ENCODE measurements at regions not wholly inside any gene's neighbourhood (a gene's known extent, or its start where the extent isn't known, plus 50 kb on each side); places are given as distances from the start of the nearest gene placed in this dataset.

DNA sequence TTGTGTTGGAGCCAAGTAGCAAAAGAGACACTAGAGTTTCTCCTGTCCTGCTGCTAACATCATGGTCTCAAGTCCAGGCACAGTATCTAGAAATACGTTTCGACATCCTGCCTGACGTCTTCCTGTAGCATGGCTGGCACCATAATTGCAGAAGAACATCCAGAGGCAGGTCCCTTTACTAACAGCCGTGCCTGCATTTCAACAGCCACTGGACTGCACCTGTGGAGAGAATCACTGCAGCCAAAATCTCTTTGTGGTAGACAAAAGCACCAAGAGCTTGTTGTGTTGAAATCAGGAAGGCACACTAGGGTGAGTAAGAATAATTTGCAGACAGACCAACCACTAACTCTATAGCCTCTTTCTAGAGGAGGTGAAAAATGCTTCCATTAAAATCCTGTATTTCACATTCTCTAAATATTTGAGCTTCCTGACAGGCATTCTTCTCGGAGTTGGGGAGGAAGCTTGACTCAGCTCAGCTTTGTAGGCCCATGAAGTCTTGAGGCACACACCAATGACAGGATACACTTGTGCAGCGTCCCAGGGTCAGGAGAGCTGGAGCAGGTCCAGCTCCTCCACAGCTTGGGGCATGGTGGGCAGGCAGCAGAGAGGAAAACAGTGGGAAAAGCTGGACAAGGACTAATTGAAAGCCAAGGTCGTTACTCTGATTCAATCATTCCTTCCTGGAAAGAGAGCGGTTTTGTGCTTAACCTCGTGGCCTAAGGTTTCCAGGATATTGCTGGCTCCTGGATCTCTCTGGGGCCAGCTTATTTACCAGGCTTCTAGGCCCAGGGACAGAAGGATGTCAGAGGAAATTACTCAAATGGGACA is 244.9 kb downstream of the FAM43A start:
- intact Hi-C loops (cut with micrococcal nuclease) = no loop called here
- H3K27me3 Mint-ChIP-seq (ENCODE audit: low read depth in 2 of 2) = peaks cover 8 to 12% of the 10 kb centered on the region in 2 donors
- no peak for ATAC-seq

DNA sequence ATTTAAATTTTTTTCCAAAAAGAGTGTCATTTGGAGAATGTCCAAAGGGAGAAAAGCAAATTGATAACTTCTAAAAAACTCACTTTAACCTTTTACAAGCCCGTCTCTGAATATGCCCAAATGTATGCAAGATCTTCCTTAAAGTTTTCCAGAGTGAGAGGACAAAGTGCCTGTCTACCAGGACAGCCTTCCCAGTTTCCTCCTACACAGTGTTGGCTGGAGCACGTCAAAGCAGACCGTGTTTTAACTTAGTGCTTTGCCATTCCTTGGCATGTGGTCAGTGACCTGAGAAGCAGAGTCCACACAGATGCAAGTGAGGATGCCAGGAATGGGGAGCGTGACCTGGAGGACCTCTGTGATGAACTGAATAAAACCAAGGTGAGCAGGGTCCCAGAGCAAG is 245.7 kb downstream of the FAM43A start:
- Histone ChIP-seq H3K4me3 (ENCODE audit: low read length) (no peak overlapping the region), H3K27ac (ENCODE audit: low read length) (no peak overlapping the region), H3K4me1 (ENCODE audit: control insufficient read depth, insufficient read depth, low read length) (peaks cover 7% of the 10 kb centered on the region), H3K36me3 (ENCODE audit: control insufficient read depth, insufficient read depth, low read length) (no peaks in the 10 kb centered on the region), H3K9me3 (ENCODE audit: control insufficient read depth, insufficient read depth, low read length) (peaks cover 5% of the 10 kb centered on the region), H3K27me3 (ENCODE audit: control insufficient read depth, insufficient read depth, low read length) (no peaks in the 10 kb centered on the region)
- H3K36me3 Mint-ChIP-seq = no peaks in the 10 kb centered on the region
- 84% methylated on average over 4 of the region's 4 CpGs for WGBS (ENCODE audit: insufficient coverage)
- ATAC-seq (no peak), DNase-seq (no peak)
- intact Hi-C loops (cut with micrococcal nuclease) = no loop called here
- no peaks in the 10 kb centered on the region for H3K4me1 Mint-ChIP-seq
- H3K4me3 Mint-ChIP-seq = no peak overlapping the region
- H3K27ac Mint-ChIP-seq = no peak overlapping the region
- TF ChIP-seq, protein P1, sequence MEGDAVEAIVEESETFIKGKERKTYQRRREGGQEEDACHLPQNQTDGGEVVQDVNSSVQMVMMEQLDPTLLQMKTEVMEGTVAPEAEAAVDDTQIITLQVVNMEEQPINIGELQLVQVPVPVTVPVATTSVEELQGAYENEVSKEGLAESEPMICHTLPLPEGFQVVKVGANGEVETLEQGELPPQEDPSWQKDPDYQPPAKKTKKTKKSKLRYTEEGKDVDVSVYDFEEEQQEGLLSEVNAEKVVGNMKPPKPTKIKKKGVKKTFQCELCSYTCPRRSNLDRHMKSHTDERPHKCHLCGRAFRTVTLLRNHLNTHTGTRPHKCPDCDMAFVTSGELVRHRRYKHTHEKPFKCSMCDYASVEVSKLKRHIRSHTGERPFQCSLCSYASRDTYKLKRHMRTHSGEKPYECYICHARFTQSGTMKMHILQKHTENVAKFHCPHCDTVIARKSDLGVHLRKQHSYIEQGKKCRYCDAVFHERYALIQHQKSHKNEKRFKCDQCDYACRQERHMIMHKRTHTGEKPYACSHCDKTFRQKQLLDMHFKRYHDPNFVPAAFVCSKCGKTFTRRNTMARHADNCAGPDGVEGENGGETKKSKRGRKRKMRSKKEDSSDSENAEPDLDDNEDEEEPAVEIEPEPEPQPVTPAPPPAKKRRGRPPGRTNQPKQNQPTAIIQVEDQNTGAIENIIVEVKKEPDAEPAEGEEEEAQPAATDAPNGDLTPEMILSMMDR (IDR thresholded peaks at IDR 0.05) = no peak
- H3K9me3 Mint-ChIP-seq = no peaks in the 10 kb centered on the region
- H3K27me3 Mint-ChIP-seq (ENCODE audit: low read depth in 2 of 2) = peaks cover 8% of the 10 kb centered on the region in 2 donors

More for the DNA sequence above, 244.9 kb downstream of the FAM43A start:
- Mint-ChIP-seq H3K36me3 (no peaks in the 10 kb centered on the region), H3K4me3 (no peak overlapping the region), H3K9me3 (no peaks in the 10 kb centered on the region), H3K27ac (no peak overlapping the region), H3K4me1 (no peaks in the 10 kb centered on the region)
- peaks cover 7% of the 10 kb centered on the region for H3K4me1 ChIP-seq (ENCODE audit: control insufficient read depth, insufficient read depth, low read length)
- no peaks in the 10 kb centered on the region for H3K27me3 ChIP-seq (ENCODE audit: control insufficient read depth, insufficient read depth, low read length)
- WGBS (ENCODE audit: insufficient coverage) = 79% methylated on average over 9 of the region's 9 CpGs
- TF ChIP-seq, protein P1 (IDR thresholded peaks at IDR 0.05) = no peak
- H3K9me3 ChIP-seq (ENCODE audit: control insufficient read depth, insufficient read depth, low read length) = peaks cover 5% of the 10 kb centered on the region
- no peaks in the 10 kb centered on the region for H3K36me3 ChIP-seq (ENCODE audit: control insufficient read depth, insufficient read depth, low read length)
- H3K4me3 ChIP-seq (ENCODE audit: low read length) = no peak overlapping the region
- H3K27ac ChIP-seq (ENCODE audit: low read length) = no peak overlapping the region
- DNase-seq = no peak

DNA sequence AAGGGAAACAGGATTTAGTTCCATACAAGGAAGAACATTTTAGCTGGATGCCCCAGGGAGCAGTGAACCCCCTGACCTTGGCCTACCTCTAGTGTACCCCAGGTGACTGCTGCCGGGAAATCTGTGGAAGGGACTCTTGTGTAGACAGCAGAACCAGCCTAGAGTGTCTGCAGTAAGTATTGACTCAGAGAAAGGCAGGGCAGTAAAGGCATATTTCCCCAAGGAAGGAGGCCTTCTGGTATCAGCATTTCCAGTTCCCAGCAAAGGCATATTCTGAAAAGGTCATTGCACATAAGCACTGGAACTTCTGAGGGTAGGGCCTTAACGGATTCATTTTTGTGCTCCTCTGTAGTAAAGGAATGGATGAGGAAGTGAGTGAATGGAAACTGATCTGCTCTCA is 246.2 kb downstream of the FAM43A start:
- H3K27ac Mint-ChIP-seq = no peak overlapping the region
- Histone ChIP-seq H3K4me3 (ENCODE audit: low read length) (no peak overlapping the region), H3K4me1 (ENCODE audit: control insufficient read depth, insufficient read depth, low read length) (peaks cover 7% of the 10 kb centered on the region), H3K27ac (ENCODE audit: low read length) (no peak overlapping the region), H3K36me3 (ENCODE audit: control insufficient read depth, insufficient read depth, low read length) (no peaks in the 10 kb centered on the region), H3K9me3 (ENCODE audit: control insufficient read depth, insufficient read depth, low read length) (peaks cover 5% of the 10 kb centered on the region), H3K27me3 (ENCODE audit: control insufficient read depth, insufficient read depth, low read length) (no peaks in the 10 kb centered on the region)
- no peaks in the 10 kb centered on the region for H3K4me1 Mint-ChIP-seq
- DNase-seq = no peak
- H3K9me3 Mint-ChIP-seq = no peaks in the 10 kb centered on the region
- no peak overlapping the region for H3K4me3 Mint-ChIP-seq
- TF ChIP-seq, protein P1 (IDR thresholded peaks at IDR 0.05) = no peak
- H3K36me3 Mint-ChIP-seq = no peaks in the 10 kb centered on the region
- H3K27me3 Mint-ChIP-seq (ENCODE audit: low read depth in 2 of 2) = peaks cover 6 to 8% of the 10 kb centered on the region in 2 donors
- WGBS (ENCODE audit: insufficient coverage) = 92% methylated on average over 2 of the region's 2 CpGs
- ATAC-seq = no peak
- intact Hi-C loops (cut with micrococcal nuclease) = no loop called here

DNA sequence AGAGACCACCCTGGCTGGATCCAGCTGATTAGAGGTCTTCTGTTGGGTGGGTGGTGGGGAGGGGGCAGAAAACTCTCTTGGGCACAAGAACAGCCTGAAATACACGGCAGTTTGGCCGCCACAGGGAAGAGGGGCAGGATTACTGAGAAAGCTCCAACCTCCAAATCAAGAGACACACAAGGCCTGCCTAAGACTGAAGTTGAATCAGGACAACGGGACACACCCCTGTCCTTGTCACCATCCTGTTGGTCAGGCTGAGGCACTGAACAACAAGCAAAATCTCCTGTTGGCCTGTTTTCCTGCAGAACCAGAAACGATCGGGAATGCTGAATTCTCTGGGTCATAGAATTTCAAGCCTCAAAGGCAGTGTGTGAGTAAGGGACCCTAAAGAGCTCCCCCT is 247.8 kb downstream of the FAM43A start:
- no peak overlapping the region for H3K27ac Mint-ChIP-seq

More for the DNA sequence above, 247.8 kb downstream of the FAM43A start:
- Histone ChIP-seq H3K9me3 (ENCODE audit: control insufficient read depth, insufficient read depth, low read length) (peaks cover 5% of the 10 kb centered on the region), H3K36me3 (ENCODE audit: control insufficient read depth, insufficient read depth, low read length) (no peaks in the 10 kb centered on the region), H3K27me3 (ENCODE audit: control insufficient read depth, insufficient read depth, low read length) (no peaks in the 10 kb centered on the region), H3K4me1 (ENCODE audit: control insufficient read depth, insufficient read depth, low read length) (peaks cover 7% of the 10 kb centered on the region), H3K27ac (ENCODE audit: low read length) (no peak overlapping the region), H3K4me3 (ENCODE audit: low read length) (no peak overlapping the region)
- TF ChIP-seq, protein P1 (IDR thresholded peaks at IDR 0.05) = no peak
- 92% methylated on average over 5 of the region's 5 CpGs for WGBS (ENCODE audit: insufficient coverage)
- DNase-seq (no peak), ATAC-seq (no peak)
- Mint-ChIP-seq H3K4me1 (no peaks in the 10 kb centered on the region), H3K4me3 (no peak overlapping the region), H3K36me3 (no peaks in the 10 kb centered on the region), H3K27me3 (ENCODE audit: low read depth in 2 of 2) (peaks cover 0 to 6% of the 10 kb centered on the region in 2 donors), H3K9me3 (no peaks in the 10 kb centered on the region)
- intact Hi-C loops (cut with micrococcal nuclease) = no loop called here
